ENCODE measurements at regions not wholly inside any gene's neighbourhood (a gene's known extent, or its start where the extent isn't known, plus 50 kb on each side); places are given as distances from the start of the nearest gene placed in this dataset.

DNA sequence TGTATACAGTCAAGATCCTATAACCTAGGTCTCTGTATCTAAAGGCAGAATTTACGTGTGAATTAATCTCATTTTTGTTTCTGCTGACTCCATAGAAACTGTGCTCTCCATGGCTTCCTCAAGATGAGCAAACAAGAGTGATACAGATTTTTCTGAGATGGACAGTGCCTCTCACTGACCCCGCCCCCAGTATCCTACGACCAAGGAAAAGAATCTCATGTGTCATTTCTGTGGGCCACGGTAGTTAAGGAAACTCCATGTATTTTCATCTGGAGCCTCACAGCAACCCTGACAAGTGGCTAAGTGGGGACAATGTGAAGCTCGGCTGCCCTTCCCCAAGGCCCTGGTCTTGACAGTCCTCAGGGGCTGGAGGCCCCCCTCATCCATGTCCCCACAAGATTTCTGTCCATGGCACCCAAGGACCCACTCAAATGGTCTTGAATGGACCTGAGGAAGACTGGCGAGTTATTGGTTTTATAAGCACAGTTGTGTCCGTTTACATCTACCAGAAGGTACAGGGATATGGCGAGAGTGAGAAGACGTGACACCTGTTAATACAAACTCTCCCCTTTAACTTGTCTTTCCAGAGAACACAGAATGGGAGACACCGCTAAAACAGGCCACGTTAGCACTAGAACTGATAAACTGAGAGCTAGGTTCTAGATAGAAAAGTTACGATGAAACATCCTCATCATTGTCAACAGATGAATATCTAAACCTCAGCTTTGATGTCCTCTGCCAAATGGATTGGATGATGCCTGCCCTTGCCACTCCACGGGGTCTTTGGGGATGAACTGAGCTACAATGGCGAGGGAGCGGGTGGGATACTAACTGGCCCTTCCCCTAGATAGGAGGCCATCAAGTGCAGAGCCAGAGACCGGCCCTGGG, 108.4 kb upstream of the EGLN3 start (continued):
- TF ChIP-seq, protein P1, sequence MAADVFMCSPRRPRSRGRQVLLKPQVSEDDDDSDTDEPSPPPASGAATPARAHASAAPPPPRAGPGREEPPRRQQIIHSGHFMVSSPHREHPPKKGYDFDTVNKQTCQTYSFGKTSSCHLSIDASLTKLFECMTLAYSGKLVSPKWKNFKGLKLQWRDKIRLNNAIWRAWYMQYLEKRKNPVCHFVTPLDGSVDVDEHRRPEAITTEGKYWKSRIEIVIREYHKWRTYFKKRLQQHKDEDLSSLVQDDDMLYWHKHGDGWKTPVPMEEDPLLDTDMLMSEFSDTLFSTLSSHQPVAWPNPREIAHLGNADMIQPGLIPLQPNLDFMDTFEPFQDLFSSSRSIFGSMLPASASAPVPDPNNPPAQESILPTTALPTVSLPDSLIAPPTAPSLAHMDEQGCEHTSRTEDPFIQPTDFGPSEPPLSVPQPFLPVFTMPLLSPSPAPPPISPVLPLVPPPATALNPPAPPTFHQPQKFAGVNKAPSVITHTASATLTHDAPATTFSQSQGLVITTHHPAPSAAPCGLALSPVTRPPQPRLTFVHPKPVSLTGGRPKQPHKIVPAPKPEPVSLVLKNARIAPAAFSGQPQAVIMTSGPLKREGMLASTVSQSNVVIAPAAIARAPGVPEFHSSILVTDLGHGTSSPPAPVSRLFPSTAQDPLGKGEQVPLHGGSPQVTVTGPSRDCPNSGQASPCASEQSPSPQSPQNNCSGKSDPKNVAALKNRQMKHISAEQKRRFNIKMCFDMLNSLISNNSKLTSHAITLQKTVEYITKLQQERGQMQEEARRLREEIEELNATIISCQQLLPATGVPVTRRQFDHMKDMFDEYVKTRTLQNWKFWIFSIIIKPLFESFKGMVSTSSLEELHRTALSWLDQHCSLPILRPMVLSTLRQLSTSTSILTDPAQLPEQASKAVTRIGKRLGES (CRISPR knock-in tag; IDR thresholded peaks at IDR 0.05; ENCODE audit: borderline replicate concordance), result no peak
- TF ChIP-seq, protein P2, sequence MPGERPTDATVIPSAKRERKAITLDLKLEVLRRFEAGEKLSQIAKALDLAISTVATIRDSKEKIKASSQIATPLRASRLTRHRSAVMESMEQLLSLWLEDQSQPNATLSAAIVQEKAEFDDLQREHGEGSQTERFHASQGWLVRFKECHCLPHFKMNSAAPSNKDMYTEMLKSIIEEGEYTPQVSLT (CRISPR knock-in tag; IDR thresholded peaks at IDR 0.05; ENCODE audit: borderline replicate concordance, low read depth), result no peak
- TF ChIP-seq GLI4 (CRISPR knock-in tag; IDR thresholded peaks at IDR 0.05; ENCODE audit: borderline replicate concordance), result no peak
- TF ChIP-seq SNAI1 (CRISPR knock-in tag; IDR thresholded peaks at IDR 0.05; ENCODE audit: borderline replicate concordance), result no peak
- TF ChIP-seq HOXD1 (CRISPR knock-in tag; IDR thresholded peaks at IDR 0.05), result no peak
- TF ChIP-seq ZNF672 (CRISPR knock-in tag; IDR thresholded peaks at IDR 0.05), result no peak
- TF ChIP-seq ZNF562 (CRISPR knock-in tag; IDR thresholded peaks at IDR 0.05; ENCODE audit: borderline replicate concordance), result no peak
- TF ChIP-seq ZNF460 (CRISPR knock-in tag; IDR thresholded peaks at IDR 0.05; ENCODE audit: borderline replicate concordance), result no peak
- TF ChIP-seq, protein P3, sequence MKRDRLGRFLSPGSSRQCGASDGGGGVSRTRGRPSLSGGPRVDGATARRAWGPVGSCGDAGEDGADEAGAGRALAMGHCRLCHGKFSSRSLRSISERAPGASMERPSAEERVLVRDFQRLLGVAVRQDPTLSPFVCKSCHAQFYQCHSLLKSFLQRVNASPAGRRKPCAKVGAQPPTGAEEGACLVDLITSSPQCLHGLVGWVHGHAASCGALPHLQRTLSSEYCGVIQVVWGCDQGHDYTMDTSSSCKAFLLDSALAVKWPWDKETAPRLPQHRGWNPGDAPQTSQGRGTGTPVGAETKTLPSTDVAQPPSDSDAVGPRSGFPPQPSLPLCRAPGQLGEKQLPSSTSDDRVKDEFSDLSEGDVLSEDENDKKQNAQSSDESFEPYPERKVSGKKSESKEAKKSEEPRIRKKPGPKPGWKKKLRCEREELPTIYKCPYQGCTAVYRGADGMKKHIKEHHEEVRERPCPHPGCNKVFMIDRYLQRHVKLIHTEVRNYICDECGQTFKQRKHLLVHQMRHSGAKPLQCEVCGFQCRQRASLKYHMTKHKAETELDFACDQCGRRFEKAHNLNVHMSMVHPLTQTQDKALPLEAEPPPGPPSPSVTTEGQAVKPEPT (CRISPR knock-in tag; IDR thresholded peaks at IDR 0.05; ENCODE audit: low read depth), result no peak
- TF ChIP-seq POLR2AphosphoS5 (IDR thresholded peaks at IDR 0.05; ENCODE audit: low read depth, low read length), result no peak; the same call in 1 of the 2 replicates

Measured in HepG2 (cell line).